ENCODE measurements at regions not wholly inside any gene's neighbourhood (a gene's known extent, or its start where the extent isn't known, plus 50 kb on each side); places are given as distances from the start of the nearest gene placed in this dataset.

- TF ChIP-seq YY1 (IDR thresholded peaks at IDR 0.05; ENCODE audit: insufficient read depth, insufficient read length) = no peak
- TF ChIP-seq SUZ12 (IDR thresholded peaks at IDR 0.05; ENCODE audit: extremely low read depth, insufficient read depth, insufficient read length) = no peak
- no peak for TF ChIP-seq ZNF274 (IDR thresholded peaks at IDR 0.05; ENCODE audit: low read depth, low read length)
Observed at GRCh38 chr10:1854271-1854670, 116.9 kb upstream of the ADARB2 start.

All from NT2/D1 (cell line).